ENCODE measurements at regions not wholly inside any gene's neighbourhood (a gene's known extent, or its start where the extent isn't known, plus 50 kb on each side); places are given as distances from the start of the nearest gene placed in this dataset.

GRCh38 chr7:57250801-57251200, 118.6 kb upstream of the ZNF479 start:
- no peak overlapping the region for H3K14ac ChIP-seq (ENCODE audit: insufficient read length)
- no peaks in the 10 kb centered on the region for H3K27me3 ChIP-seq (replicated peaks in 1 of 4; ENCODE audit: control insufficient read depth in 3 of 4, extremely low read depth in 1 of 4, insufficient read depth in 3 of 4, low read length in 3 of 4)
- no peaks in the 10 kb centered on the region for H3K79me2 ChIP-seq (ENCODE audit: control insufficient read depth in 1 of 2, insufficient read depth in 2 of 2, low read length in 2 of 2)
- no peak overlapping the region for H2BK20ac ChIP-seq (ENCODE audit: low read length)
- DNase-seq (ENCODE audit: low read depth in 1 of 2, low spot score in 2 of 2) = no peak
- H3K79me1 ChIP-seq (ENCODE audit: low read depth, low read length) = no peaks in the 10 kb centered on the region
- H4K91ac ChIP-seq (replicated peaks; ENCODE audit: insufficient read length, low read length) = no peak overlapping the region
- H3K23me2 ChIP-seq (ENCODE audit: low read depth, low read length) = no peaks in the 10 kb centered on the region
- no peak overlapping the region for H2BK12ac ChIP-seq (ENCODE audit: low read depth, low read length)
- no peak overlapping the region for H3K56ac ChIP-seq (replicated peaks; ENCODE audit: insufficient read length, low read depth, low read length)
- no peak overlapping the region for H2AK5ac ChIP-seq (ENCODE audit: low read depth, low read length)
- H2BK15ac ChIP-seq (ENCODE audit: low read length) = no peak overlapping the region
- no peak overlapping the region for H3K4me2 ChIP-seq (ENCODE audit: insufficient read depth in 1 of 2, low read depth in 2 of 2, low read length in 2 of 2)
- CTCF ChIA-PET (ENCODE audit: partially characterized antibody) = no interaction called here
- H4K20me1 ChIP-seq (replicated peaks in 1 of 2; ENCODE audit: control insufficient read depth in 1 of 2, insufficient read depth in 2 of 2, low read length in 2 of 2) = no peaks in the 10 kb centered on the region
- WGBS, 2 experiments (ENCODE audit: extremely low coverage in 1 of 2, insufficient coverage in 1 of 2, insufficient read length in 1 of 2, insufficient replicate concordance in 2 of 2, low coverage in 1 of 2, low lambda C conversion rate in 2 of 2, missing lambda C conversion rate in 1 of 2) = 61% methylated on average over 2 of the region's 2 CpGs; no CpG with 5 or more reads in 1 of the 2 experiments
- no peak overlapping the region for H4K5ac ChIP-seq (ENCODE audit: insufficient read length, low read depth, low read length)
- H3K36me3 ChIP-seq (ENCODE audit: control insufficient read depth in 2 of 4, insufficient read depth in 4 of 4, low read length in 3 of 4) = no peaks in the 10 kb centered on the region
- H2AFZ ChIP-seq (ENCODE audit: low read length) = no peak overlapping the region
- H3K9ac ChIP-seq (replicated peaks in 1 of 4; ENCODE audit: extremely low read depth in 1 of 4, low read depth in 3 of 4, low read length in 3 of 4) = no peak overlapping the region
- H3K4me1 ChIP-seq (replicated peaks in 1 of 4; ENCODE audit: control insufficient read depth in 3 of 4, insufficient read depth in 4 of 4, low read length in 3 of 4) = no peaks in the 10 kb centered on the region
- no peak overlapping the region for H2BK5ac ChIP-seq (ENCODE audit: low read depth, low read length)
- no peak overlapping the region for H4K8ac ChIP-seq (ENCODE audit: extremely low read depth, insufficient read depth, low read length)
- no peak for FAIRE-seq
- POLR2A ChIA-PET (ENCODE audit: partially characterized antibody) = no interaction called here
- H3K27ac ChIP-seq (ENCODE audit: low read depth, low read length) = no peak overlapping the region
- no peak overlapping the region for H3K23ac ChIP-seq (ENCODE audit: insufficient read length)
- H3K4ac ChIP-seq (replicated peaks; ENCODE audit: insufficient read length, low read depth, low read length) = no peak overlapping the region
- H3K9me3 ChIP-seq (ENCODE audit: insufficient read depth in 2 of 2, low read depth in 1 of 2, low read length in 1 of 2) = peaks cover 34 to 68% of the 10 kb centered on the region in 2 experiments
- no peak for TF ChIP-seq SAP30 (IDR thresholded peaks at IDR 0.05; ENCODE audit: insufficient read depth, insufficient replicate concordance, low read length)
- TF ChIP-seq ATF2 (IDR thresholded peaks at IDR 0.05; ENCODE audit: low read length) = no peak
- TF ChIP-seq PHF8 (conservative IDR thresholded peaks at IDR 0.05; ENCODE audit: low read depth, low read length) = no peak
- TF ChIP-seq SP4 (IDR thresholded peaks at IDR 0.05; ENCODE audit: low read length) = no peak
- TF ChIP-seq KDM5A (IDR thresholded peaks at IDR 0.05; ENCODE audit: low read length) = no peak
- TF ChIP-seq CHD2 (IDR thresholded peaks at IDR 0.05; ENCODE audit: low read length) = no peak
- no peak for TF ChIP-seq KDM1A (IDR thresholded peaks at IDR 0.05; ENCODE audit: borderline replicate concordance, low read length)
- H2BK120ac ChIP-seq (replicated peaks; ENCODE audit: low read depth, low read length) = no peak overlapping the region
- H3K18ac ChIP-seq (ENCODE audit: extremely low read depth, low read length) = no peak overlapping the region
- H3K4me3 ChIP-seq (ENCODE audit: extremely low read depth in 1 of 4, insufficient read depth in 2 of 4, low read depth in 3 of 4, low read length in 4 of 4) = no peak overlapping the region

Data from H1 (cell line).